Epidermal melanocyte (primary cell): ENCODE measurements at regions not wholly inside any gene's neighbourhood (a gene's known extent, or its start where the extent isn't known, plus 50 kb on each side); places are given as distances from the start of the nearest gene placed in this dataset.
"Not testable (repeated sequence)": the region's sequence is repeated elsewhere in the genome, so short reads cannot be mapped to it uniquely, and the experiment has no call there.

Experiments
- DNase-seq: peaks from one replicate; pipeline ENCODE4 v3.0.0; 2011; ENCODE audit warnings: low spot score; ENCODE audit not compliant: insufficient read length

DNA sequence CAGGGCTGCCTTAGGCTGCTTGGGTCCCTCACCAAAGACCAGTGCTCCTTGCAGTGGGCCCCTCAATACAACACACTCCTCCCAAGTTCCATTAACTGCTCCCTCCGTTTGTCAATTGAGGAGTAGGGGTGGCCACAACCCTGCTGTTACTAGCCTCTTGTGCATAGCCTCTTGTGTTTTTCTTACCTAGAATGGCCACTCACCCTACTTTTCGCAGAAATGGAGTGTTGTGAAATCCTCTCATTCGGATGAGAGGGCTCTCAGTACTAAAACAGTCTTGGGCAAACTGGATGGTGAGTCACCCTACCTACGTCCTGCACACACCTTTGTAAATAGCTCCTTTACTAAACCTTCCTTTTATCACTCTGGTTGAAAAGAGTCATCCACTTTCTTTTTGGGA lies 253.9 kb downstream of the OSR1 start:
- DNase-seq, result no peak

DNA sequence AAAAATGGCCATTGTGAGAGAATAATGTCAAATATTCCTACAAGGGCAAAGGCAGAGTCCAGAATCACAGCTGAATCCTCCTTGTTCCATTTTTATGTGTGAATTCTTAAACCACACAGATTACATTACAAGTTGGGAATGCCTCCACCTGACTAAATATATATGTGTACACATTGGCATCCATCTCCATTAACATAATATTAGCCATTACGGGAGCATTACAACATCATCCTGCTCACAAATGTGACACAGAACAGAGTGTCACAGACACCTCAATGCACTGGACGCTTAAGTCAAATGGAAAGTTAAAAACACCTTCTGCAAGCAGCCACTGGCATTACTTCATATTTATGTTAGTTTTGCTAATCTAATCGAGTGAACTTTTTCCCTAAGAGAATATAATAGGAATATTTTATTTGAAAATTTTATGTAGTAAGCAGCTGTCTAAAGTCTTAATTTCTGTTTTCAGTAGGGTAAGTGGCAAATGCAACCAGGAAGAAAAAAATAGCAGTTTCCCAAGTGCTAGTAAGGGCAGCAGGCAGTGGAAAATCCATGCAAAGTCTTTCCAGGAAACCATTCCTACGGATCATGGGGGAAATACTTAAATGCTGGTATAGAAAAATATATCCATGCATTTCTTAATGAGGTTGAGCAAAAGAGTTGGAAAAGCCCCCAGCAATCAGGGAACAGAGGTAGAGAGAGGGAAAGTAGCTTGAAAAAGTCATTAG lies 255.6 kb downstream of the OSR1 start:
- DNase-seq, result no peak

GRCh38 chr2:19101968-19102367 lies 256.5 kb downstream of the OSR1 start:
- no peak for DNase-seq

DNA sequence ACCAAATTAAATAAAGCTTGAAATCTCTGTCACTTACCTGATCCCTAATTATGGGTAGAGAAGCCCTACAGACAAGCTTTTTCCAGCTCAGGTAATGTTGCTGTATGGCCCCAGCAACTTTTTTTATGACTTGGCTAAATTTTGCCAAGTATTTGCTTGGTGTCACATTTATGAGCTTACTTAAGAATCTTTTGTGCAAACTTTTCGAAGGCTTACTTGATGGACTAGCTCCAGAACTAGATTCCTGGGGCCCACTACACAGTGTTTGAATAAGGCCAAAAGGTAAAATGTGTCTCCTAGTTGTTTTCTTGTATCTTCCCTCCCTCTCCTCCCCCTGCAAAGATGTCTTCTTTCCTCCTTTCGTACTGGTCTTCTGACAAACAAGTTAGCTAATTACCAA lies 257.9 kb downstream of the OSR1 start:
- DNase-seq, result no peak

- no peak for DNase-seq
These were observed 259.2 kb downstream of the OSR1 start for GRCh38 chr2:19099181-19099580.

DNA sequence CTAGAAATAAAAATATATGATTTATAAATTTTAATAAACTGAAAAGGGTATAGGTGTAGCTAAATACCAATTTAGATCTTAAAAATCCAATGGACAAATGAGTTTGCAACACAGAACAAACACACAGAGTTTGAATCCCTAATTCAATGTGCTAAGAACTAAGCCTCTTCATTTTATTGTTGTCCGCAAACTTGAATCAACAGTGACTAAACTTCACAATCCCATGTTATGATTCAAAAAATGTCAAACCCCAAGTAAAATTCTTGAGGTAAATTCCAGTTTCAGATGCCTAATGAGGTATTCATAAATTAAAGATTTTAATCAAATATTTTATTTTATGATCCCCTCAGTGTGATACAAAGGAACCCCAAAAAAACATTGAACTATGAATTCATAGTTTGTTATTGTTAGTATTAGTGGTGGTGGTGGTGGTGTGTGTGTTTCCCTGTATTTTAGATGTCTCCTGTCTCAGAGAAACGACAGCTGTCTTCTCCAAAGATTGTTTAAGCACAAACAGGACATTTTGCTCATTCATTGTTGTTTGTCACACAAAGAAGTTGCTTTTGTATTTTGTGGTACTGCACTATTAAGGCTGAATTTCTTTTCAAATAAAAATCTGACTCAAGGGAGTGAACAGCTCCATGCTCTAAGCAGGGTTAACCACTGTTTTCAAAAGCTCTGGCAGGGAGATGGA lies 259.8 kb downstream of the OSR1 start:
- no peak for DNase-seq

- not testable (repeated sequence) for DNase-seq
These were observed 268.9 kb downstream of the OSR1 start for GRCh38 chr2:19089476-19089875.

DNA sequence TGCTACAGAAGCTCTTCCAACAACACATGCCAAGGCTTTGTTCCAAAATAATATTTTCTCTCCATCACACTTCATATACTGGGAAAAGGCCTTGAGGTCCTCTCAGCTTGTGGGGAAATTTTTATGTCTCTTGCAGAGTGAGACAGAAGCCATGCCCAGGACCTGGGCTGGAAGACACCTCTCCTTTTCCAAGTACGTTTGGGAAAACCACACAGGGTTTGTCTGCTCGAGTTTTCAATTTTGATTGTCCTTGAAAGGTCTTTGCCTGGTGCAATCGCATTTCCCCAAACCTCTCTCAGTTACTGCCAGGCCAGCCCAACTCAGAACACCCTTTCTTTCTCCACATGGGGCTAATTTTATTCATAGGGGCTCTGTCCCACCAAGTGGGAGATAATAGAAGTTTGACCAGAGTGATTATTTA lies 272.2 kb downstream of the OSR1 start:
- no peak for DNase-seq

DNA sequence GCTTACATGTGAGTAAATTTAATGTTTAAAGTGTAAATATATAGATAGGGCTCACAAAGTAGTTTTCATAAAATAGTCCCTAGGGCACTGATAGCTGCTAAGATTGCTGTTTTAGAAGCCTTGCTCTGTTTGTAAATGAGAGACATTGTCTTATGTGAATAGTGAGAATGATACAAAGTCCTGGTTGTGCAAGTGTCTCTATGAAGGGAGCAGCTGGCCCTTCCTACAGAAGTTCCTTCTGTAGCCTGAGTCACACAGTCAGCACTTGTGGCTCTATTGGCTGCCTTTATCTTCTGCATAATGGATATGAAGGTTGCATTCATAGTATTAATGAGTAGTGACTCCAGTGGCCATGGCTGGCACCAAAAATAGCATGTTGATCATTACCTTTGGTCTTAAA lies 279.7 kb downstream of the OSR1 start:
- no peak for DNase-seq

GRCh38 chr2:19073522-19073921 lies 284.9 kb downstream of the OSR1 start:
- peak; percentile 22 for DNase-seq

DNA sequence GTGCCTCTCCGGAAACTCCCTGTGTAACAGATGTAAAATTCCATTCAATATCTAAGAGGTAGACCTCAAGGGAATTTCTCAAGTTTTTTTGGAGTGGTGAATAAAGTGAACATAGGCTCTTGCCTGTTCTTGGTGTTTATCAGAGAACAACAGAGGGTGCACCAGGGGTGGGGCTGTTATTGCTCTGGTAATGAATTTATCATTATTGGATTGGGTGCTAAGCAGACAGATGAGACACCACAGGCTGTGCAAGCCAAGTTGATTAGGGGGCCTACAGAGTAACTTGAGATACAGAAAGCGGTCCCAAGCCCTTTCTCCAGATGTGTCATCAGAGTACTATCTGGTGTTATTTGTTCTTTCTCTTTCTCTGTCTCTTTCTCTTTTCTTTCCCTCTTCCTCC lies 286.3 kb downstream of the OSR1 start:
- no peak for DNase-seq

GRCh38 chr2:19070886-19071285 lies 287.5 kb downstream of the OSR1 start:
- DNase-seq, result no peak

DNA sequence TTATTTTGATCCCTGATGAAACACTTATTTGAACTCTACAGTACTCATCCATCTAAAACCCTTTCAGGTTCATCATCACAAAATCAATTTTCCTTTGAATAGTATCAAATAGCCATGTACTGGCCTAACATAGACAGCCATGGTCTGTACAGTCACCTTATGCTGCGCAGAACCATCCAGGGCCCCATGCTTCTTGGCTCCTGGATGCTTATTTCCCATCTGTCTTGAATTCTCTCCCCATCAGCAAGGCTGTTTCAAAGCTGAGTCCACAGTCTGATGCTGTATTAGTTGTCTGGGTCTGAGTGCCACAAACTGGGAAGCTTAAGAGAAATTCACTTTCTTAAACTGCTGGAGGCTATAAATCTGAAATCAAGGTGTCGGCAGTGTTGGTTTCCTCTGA lies 290.2 kb downstream of the OSR1 start:
- no peak for DNase-seq

- DNase-seq, result no peak
These were observed 296.1 kb downstream of the OSR1 start for GRCh38 chr2:19062370-19062769.

DNA sequence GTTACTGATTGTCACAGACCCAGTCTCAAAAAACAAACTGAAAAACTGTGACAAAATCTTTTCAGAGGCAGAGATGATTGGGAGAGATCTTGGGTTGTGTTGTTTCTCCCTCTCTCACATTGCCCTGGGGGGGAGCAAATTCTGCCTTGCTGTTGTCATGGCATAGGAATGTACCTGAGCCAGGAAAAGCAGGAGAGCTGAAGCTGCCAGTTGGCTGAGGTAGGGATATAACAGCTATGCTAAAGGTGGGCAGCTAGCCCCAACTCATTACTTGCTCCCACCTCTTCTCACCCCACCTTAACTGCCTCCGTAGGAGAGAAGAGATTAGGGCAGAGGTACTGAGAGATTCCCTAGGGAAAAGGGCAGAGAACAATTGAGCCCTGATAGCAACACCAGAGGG lies 299.3 kb downstream of the OSR1 start:
- DNase-seq, result no peak

- no peak for DNase-seq
These were observed 307.1 kb downstream of the OSR1 start for GRCh38 chr2:19051203-19051831.

GRCh38 chr2:19050354-19050753 lies 308.1 kb downstream of the OSR1 start:
- DNase-seq, result no peak

GRCh38 chr2:19048593-19049266 lies 309.7 kb downstream of the OSR1 start:
- no peak for DNase-seq

DNA sequence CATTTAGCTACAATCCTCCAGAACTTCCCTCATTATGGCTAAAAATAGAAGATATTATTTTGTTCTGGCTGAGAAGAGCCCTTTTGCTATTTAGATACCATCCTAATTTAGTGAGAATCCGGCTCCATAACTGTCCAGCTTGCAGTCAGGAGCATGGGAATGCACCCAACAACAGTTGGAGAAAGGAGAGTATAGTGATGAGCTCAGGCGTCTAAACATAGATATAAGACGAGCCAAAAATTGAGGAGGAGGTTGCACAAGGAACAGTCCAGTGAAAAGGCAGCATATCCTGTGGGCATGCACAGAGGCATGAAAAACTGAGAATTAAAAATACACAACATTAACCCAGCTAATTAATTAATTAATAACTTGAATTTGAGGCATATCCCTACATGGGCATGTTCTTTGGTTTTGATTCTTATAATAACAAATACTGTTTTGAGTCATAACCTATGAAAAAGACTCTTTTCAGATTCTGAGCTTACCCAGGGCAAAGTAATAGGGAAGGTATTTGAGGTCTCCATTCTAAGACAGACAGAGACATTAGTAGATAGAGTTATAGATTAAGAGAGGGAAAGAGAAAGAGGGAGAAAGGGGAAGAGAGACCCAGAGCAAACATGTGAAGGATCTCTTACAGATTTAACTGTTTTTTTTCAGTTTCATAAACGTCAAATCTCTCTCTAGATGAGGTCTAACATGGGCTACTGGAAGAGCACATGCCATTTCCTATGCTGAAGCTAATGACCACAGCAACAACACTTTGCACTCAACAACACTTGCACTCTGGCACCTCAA lies 311.2 kb downstream of the OSR1 start:
- DNase-seq, result no peak

GRCh38 chr2:19045151-19045550 lies 313.3 kb downstream of the OSR1 start:
- DNase-seq, result no peak

DNA sequence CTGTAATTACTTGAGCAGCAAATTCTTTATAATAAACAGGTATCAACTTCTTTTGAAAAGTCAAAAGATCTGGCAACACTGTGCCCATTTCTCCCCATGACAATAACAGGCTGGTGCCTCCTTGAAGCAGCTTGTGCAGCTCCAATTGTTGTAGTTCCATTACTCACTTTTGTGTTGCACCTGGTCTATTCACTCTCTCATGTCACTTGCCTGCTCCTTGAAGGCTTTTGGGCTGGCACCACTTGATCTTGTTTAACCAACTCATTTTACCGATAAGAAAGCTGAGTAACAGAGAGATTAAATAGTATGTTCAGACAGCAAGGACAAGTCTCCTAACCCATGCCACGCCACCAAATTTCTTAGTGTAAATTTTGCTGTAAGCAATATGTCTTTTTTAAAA lies 314.5 kb downstream of the OSR1 start:
- no peak for DNase-seq
